SK-N-SH treated with all-trans-retinoic acid at 6 μM for 48 hours (cell line): ENCODE measurements at regions not wholly inside any gene's neighbourhood (a gene's known extent, or its start where the extent isn't known, plus 50 kb on each side); places are given as distances from the start of the nearest gene placed in this dataset.

Source experiments
- ATAC-seq: fragments of 200-7000 bp; cut with Tn5 transposase; 3 replicates; pipeline ENCODE4 v1.9.1; 2020; ENCODE audit warnings: mild to moderate bottlenecking, moderate library complexity
- ARNTL ChIP-seq: fragments of 450-650 bp; formaldehyde crosslinking; IDR thresholded peaks from 2 replicates; pipeline ENCODE4 v1.5.0; 2020; ENCODE audit warnings: low read depth, mild to moderate bottlenecking, moderate library complexity, borderline replicate concordance
- CREB5 ChIP-seq: fragments of 250-450 bp; sonication (Bioruptor Pico); IDR thresholded peaks from 2 replicates; pipeline ENCODE4 v1.5.1; 2020; ENCODE audit warnings: low read depth, mild to moderate bottlenecking, moderate library complexity
- CSDC2 ChIP-seq: fragments of 250-450 bp; sonication (Bioruptor Pico); IDR thresholded peaks from 2 replicates; pipeline ENCODE4 v1.5.0; 2020; ENCODE audit warnings: mild to moderate bottlenecking, moderate library complexity
- GLIS3 ChIP-seq: fragments of 250-450 bp; sonication (Bioruptor Pico); IDR thresholded peaks from 2 replicates; pipeline ENCODE4 v1.5.0; 2020; ENCODE audit warnings: mild to moderate bottlenecking, moderate library complexity
- ISL1 ChIP-seq: fragments of 250-450 bp; sonication (Bioruptor Pico); IDR thresholded peaks from 2 replicates; pipeline ENCODE4 v2.1.2; 2022; ENCODE audit warnings: mild to moderate bottlenecking, moderate library complexity
- OSR1 ChIP-seq: fragments of 250-450 bp; sonication (Bioruptor Pico); IDR thresholded peaks from 2 replicates; pipeline ENCODE4 v1.8.0; 2022; ENCODE audit warnings: moderate library complexity, mild to moderate bottlenecking, inconsistent platforms
- POU6F1 ChIP-seq: fragments of 250-450 bp; sonication (Bioruptor Pico); IDR thresholded peaks from 2 replicates; pipeline ENCODE4 v1.8.0; 2021; ENCODE audit warnings: low read depth, mild to moderate bottlenecking, moderate library complexity, borderline replicate concordance
- PPARA ChIP-seq: fragments of 250-450 bp; sonication (Bioruptor Pico); IDR thresholded peaks from 2 replicates; pipeline ENCODE4 v1.5.0; 2020; ENCODE audit warnings: mild to moderate bottlenecking, borderline replicate concordance
- RARB ChIP-seq: fragments of 250-450 bp; sonication (Bioruptor Pico); IDR thresholded peaks from 2 replicates; pipeline ENCODE4 v1.8.0; 2021; ENCODE audit warnings: mild to moderate bottlenecking, moderate library complexity
- SNAI2 ChIP-seq: fragments of 250-450 bp; sonication (Bioruptor Pico); IDR thresholded peaks from 2 replicates; pipeline ENCODE4 v1.5.0; 2020; ENCODE audit warnings: mild to moderate bottlenecking, moderate library complexity
- ZC3H10 ChIP-seq: fragments of 250-450 bp; sonication (Bioruptor Pico); IDR thresholded peaks from 2 replicates; pipeline ENCODE4 v1.5.1; 2021; ENCODE audit warnings: mild to moderate bottlenecking, moderate library complexity
- ZFP3 ChIP-seq: fragments of 250-450 bp; sonication (Bioruptor Pico); IDR thresholded peaks from 2 replicates; pipeline ENCODE4 v1.5.0; 2020; ENCODE audit warnings: mild to moderate bottlenecking, moderate library complexity
- ZFP30 ChIP-seq: fragments of 450-650 bp; formaldehyde crosslinking; IDR thresholded peaks from 2 replicates; pipeline ENCODE4 v1.5.0; 2022; ENCODE audit warnings: mild to moderate bottlenecking, moderate library complexity
- ZNF565 ChIP-seq: fragments of 450-650 bp; formaldehyde crosslinking; conservative IDR thresholded peaks from 2 replicates; pipeline ENCODE4 v1.5.0; 2020; ENCODE audit warnings: low read depth, mild to moderate bottlenecking, moderate library complexity
- ZNF70 ChIP-seq: fragments of 450-650 bp; formaldehyde crosslinking; IDR thresholded peaks from 2 replicates; pipeline ENCODE4 v1.5.0; 2020; ENCODE audit warnings: mild to moderate bottlenecking, moderate library complexity
- ZNF8 ChIP-seq: fragments of 450-650 bp; formaldehyde crosslinking; IDR thresholded peaks from 2 replicates; pipeline ENCODE4 v1.5.0; 2020; ENCODE audit warnings: mild to moderate bottlenecking, moderate library complexity
- TF ChIP-seq, protein P1 (sequence below): fragments of 250-450 bp; sonication (Bioruptor Pico); IDR thresholded peaks from 2 replicates; pipeline ENCODE4 v1.5.0; 2020; ENCODE audit warnings: mild to moderate bottlenecking, moderate library complexity
- TF ChIP-seq, protein P2 (sequence below): fragments of 250-450 bp; sonication (Bioruptor Pico); IDR thresholded peaks from 2 replicates; pipeline ENCODE4 v1.5.1; 2021; ENCODE audit warnings: mild to moderate bottlenecking, moderate library complexity
- TF ChIP-seq, protein P3 (sequence below): fragments of 250-450 bp; sonication (Bioruptor Pico); IDR thresholded peaks from 2 replicates; pipeline ENCODE4 v1.8.0; 2020; ENCODE audit warnings: mild to moderate bottlenecking, moderate library complexity, borderline replicate concordance

GRCh38 chr2:236658974-236659757, 89.5 kb downstream of the ACKR3 start:
- TF ChIP-seq POU6F1 (CRISPR knock-in tag) (no peak), PPARA (CRISPR knock-in tag) (no peak), CREB5 (no peak), ZNF70 (CRISPR knock-in tag) (no peak), GLIS3 (CRISPR knock-in tag) (no peak), ARNTL (CRISPR knock-in tag) (no peak), OSR1 (no peak), CSDC2 (CRISPR knock-in tag) (no peak), ZNF8 (CRISPR knock-in tag) (no peak), SNAI2 (CRISPR knock-in tag) (no peak), ZC3H10 (no peak), ZFP30 (no peak)
- TF ChIP-seq, protein P1, sequence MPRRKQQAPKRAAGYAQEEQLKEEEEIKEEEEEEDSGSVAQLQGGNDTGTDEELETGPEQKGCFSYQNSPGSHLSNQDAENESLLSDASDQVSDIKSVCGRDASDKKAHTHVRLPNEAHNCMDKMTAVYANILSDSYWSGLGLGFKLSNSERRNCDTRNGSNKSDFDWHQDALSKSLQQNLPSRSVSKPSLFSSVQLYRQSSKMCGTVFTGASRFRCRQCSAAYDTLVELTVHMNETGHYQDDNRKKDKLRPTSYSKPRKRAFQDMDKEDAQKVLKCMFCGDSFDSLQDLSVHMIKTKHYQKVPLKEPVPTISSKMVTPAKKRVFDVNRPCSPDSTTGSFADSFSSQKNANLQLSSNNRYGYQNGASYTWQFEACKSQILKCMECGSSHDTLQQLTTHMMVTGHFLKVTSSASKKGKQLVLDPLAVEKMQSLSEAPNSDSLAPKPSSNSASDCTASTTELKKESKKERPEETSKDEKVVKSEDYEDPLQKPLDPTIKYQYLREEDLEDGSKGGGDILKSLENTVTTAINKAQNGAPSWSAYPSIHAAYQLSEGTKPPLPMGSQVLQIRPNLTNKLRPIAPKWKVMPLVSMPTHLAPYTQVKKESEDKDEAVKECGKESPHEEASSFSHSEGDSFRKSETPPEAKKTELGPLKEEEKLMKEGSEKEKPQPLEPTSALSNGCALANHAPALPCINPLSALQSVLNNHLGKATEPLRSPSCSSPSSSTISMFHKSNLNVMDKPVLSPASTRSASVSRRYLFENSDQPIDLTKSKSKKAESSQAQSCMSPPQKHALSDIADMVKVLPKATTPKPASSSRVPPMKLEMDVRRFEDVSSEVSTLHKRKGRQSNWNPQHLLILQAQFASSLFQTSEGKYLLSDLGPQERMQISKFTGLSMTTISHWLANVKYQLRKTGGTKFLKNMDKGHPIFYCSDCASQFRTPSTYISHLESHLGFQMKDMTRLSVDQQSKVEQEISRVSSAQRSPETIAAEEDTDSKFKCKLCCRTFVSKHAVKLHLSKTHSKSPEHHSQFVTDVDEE (CRISPR knock-in tag): no peak
- TF ChIP-seq, protein P2, sequence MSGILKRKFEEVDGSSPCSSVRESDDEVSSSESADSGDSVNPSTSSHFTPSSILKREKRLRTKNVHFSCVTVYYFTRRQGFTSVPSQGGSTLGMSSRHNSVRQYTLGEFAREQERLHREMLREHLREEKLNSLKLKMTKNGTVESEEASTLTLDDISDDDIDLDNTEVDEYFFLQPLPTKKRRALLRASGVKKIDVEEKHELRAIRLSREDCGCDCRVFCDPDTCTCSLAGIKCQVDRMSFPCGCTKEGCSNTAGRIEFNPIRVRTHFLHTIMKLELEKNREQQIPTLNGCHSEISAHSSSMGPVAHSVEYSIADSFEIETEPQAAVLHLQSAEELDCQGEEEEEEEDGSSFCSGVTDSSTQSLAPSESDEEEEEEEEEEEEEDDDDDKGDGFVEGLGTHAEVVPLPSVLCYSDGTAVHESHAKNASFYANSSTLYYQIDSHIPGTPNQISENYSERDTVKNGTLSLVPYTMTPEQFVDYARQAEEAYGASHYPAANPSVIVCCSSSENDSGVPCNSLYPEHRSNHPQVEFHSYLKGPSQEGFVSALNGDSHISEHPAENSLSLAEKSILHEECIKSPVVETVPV (CRISPR knock-in tag): no peak
- ATAC-seq: no peak

DNA sequence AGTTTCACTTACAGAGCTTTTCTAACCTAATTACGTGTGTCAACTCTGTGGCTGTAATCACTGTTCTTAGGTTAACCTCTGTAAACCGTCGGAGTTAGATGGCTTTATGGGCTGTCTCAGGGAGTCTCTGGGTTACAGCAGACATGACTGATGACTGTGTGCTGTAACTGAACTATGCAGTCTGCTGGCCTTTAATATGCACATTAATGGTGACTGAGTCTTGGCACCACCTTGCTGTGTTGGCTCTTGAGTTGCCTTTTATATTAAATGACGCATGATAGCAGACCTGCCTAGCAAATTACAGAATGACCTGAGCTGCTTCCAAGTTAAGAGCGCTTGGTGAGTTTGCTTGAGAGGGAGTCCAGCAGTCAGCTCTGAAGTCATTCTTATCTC, 90.1 kb downstream of the ACKR3 start:
- no peak for TF ChIP-seq ZFP3
- TF ChIP-seq ARNTL (CRISPR knock-in tag): no peak
- peak; percentile 35; the same call in 1 of the 2 replicates for TF ChIP-seq ISL1 (CRISPR knock-in tag)
- TF ChIP-seq, protein P3, sequence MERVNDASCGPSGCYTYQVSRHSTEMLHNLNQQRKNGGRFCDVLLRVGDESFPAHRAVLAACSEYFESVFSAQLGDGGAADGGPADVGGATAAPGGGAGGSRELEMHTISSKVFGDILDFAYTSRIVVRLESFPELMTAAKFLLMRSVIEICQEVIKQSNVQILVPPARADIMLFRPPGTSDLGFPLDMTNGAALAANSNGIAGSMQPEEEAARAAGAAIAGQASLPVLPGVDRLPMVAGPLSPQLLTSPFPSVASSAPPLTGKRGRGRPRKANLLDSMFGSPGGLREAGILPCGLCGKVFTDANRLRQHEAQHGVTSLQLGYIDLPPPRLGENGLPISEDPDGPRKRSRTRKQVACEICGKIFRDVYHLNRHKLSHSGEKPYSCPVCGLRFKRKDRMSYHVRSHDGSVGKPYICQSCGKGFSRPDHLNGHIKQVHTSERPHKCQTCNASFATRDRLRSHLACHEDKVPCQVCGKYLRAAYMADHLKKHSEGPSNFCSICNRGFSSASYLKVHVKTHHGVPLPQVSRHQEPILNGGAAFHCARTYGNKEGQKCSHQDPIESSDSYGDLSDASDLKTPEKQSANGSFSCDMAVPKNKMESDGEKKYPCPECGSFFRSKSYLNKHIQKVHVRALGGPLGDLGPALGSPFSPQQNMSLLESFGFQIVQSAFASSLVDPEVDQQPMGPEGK (CRISPR knock-in tag): no peak
- TF ChIP-seq OSR1: no peak
- no peak for ATAC-seq

DNA sequence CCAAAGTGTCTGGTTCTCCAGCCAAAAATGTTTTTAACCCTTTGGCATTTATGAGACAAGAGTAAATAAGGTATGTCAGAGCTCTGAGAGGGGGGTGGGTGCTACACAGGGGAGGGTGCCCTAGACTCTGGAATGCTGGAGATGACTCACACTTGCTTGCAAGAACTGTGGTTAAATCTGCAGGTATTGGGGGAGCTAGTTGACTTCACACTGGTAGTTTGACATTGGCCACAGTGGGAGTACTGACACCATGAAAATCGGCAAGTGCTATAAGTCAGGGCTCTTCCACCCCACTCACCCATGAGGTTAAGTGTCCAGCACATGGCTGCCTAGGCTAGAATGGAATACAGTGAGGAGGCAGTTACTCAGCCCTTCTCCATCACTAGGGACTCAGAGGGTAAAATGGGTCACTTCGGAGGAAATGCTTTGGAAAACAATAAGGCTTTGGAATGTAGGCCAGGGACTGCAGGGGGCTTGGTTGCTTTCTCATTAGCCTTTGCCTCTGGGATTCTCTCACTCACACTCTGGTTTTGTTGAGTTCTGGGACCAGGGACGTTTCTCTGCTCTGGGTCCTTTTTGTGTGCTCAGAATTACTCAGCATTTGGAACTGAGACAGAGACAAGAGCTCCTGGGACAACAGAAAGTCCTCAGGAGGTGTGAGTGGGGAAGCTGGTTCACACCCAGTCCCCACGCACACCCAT, 91.6 kb downstream of the ACKR3 start:
- ATAC-seq: no peak
- TF ChIP-seq, protein P3 (CRISPR knock-in tag): no peak
- TF ChIP-seq GLIS3 (CRISPR knock-in tag) (no peak), ZFP30 (no peak), ZNF70 (CRISPR knock-in tag) (no peak), CSDC2 (CRISPR knock-in tag) (no peak), SNAI2 (CRISPR knock-in tag) (no peak), ZNF565 (CRISPR knock-in tag) (no peak), CREB5 (no peak), OSR1 (no peak), ISL1 (CRISPR knock-in tag) (no peak), PPARA (CRISPR knock-in tag) (no peak), RARB (CRISPR knock-in tag) (no peak)
- TF ChIP-seq, protein P1 (CRISPR knock-in tag): no peak
